H1 (cell line): ENCODE measurements at regions not wholly inside any gene's neighbourhood (a gene's known extent, or its start where the extent isn't known, plus 50 kb on each side); places are given as distances from the start of the nearest gene placed in this dataset.

Experiments
- CTCF ChIA-PET: fragments of 300-600 bp; sonication (Branson Sonifier 250); formaldehyde crosslinking; loops from one replicate; lab custom pipeline; 2021; ENCODE audit not compliant: partially characterized antibody; lab: Charles Lee
- POLR2A ChIA-PET: fragments of 300-600 bp; sonication (Branson Sonifier 250); formaldehyde crosslinking; loops from one replicate; lab custom pipeline; 2021; ENCODE audit warnings: inconsistent platforms; ENCODE audit not compliant: partially characterized antibody; lab: Charles Lee
- DNase-seq, 2 experiments: peaks; one replicate each; pipeline versions ENCODE4 v3.0.0 to v3.0.0-alpha.2; 2010 to 2022; ENCODE audit warnings: low spot score in 2 of 2, low read depth in 1 of 2, mixed read lengths in 1 of 2
- FAIRE-seq: peaks from 2 replicates; lab custom pipeline; 2011; peaks lifted over from hg19 to GRCh38; lab: Jason Lieb, UNC
- H2AFZ ChIP-seq: 2 replicates; pipeline ENCODE4 v1.8.1; 2012; ENCODE audit warnings: low read length, inconsistent platforms
- H2AK5ac ChIP-seq: 2 replicates; pipeline ENCODE4 v1.6.1; 2013; ENCODE audit warnings: low read depth, low read length
- H2BK120ac ChIP-seq: replicated peaks from 2 replicates; pipeline ENCODE3; 2013; ENCODE audit warnings: low read depth, low read length, inconsistent platforms
- H2BK12ac ChIP-seq: 2 replicates; pipeline ENCODE4 v1.6.1; 2013; ENCODE audit warnings: low read depth, low read length
- H2BK15ac ChIP-seq: 2 replicates; pipeline ENCODE4 v1.6.1; 2013; ENCODE audit warnings: low read length
- H2BK20ac ChIP-seq: 2 replicates; pipeline ENCODE4 v1.6.1; 2013; ENCODE audit warnings: low read length
- H2BK5ac ChIP-seq: 2 replicates; pipeline ENCODE4 v1.6.1; 2013; ENCODE audit warnings: low read depth, low read length
- H3K14ac ChIP-seq: 2 replicates; pipeline ENCODE4 v1.6.1; 2013; ENCODE audit warnings: inconsistent platforms; ENCODE audit not compliant: insufficient read length
- H3K18ac ChIP-seq: 2 replicates; pipeline ENCODE4 v1.6.1; 2013; ENCODE audit warnings: low read length; ENCODE audit errors: extremely low read depth
- H3K23ac ChIP-seq: 2 replicates; pipeline ENCODE4 v1.6.1; 2013; ENCODE audit warnings: inconsistent platforms; ENCODE audit not compliant: insufficient read length
- H3K23me2 ChIP-seq: 2 replicates; pipeline ENCODE4 v1.6.1; 2013; ENCODE audit warnings: low read depth, low read length
- H3K27ac ChIP-seq: 2 replicates; pipeline ENCODE4 v1.6.1; 2011; ENCODE audit warnings: low read depth, low read length, inconsistent platforms
- H3K27me3 ChIP-seq, 4 experiments: replicated peaks in 1 of 4; 1 replicate in 1 of 4; 2 replicates in 3 of 4; pipeline versions ENCODE4 v1.6.1 to v1.8.1; 2011 to 2013; ENCODE audit warnings: low read length in 3 of 4, mild to moderate bottlenecking in 3 of 4, inconsistent platforms in 2 of 4, mixed read lengths in 2 of 4, moderate library complexity in 1 of 4; ENCODE audit not compliant: control insufficient read depth in 3 of 4, insufficient read depth in 3 of 4; ENCODE audit errors: extremely low read depth in 1 of 4
- H3K36me3 ChIP-seq, 4 experiments: 2 replicates each; pipeline versions ENCODE4 v1.6.1 to v1.8.1; 2011 to 2013; ENCODE audit warnings: mild to moderate bottlenecking in 4 of 4, low read length in 3 of 4, moderate library complexity in 2 of 4, control low read depth in 1 of 4, inconsistent platforms in 1 of 4; ENCODE audit not compliant: insufficient read depth in 4 of 4, control insufficient read depth in 2 of 4
- H3K4ac ChIP-seq: replicated peaks from 2 replicates; pipeline ENCODE3; 2013; ENCODE audit warnings: low read length, low read depth, mixed read lengths, inconsistent platforms; ENCODE audit not compliant: insufficient read length
- H3K4me1 ChIP-seq, 4 experiments: replicated peaks in 1 of 4; 1 replicate in 1 of 4; 2 replicates in 3 of 4; pipeline versions ENCODE4 v1.6.1 to v1.8.1; 2011 to 2013; ENCODE audit warnings: low read length in 3 of 4, inconsistent platforms in 2 of 4, mixed read lengths in 1 of 4; ENCODE audit not compliant: insufficient read depth in 4 of 4, control insufficient read depth in 3 of 4
- H3K4me2 ChIP-seq, 2 experiments: 2 replicates each; pipeline versions ENCODE4 v1.6.1 to v1.8.1; 2011 to 2013; ENCODE audit warnings: low read depth in 2 of 2, low read length in 2 of 2, control low read depth in 1 of 2, inconsistent platforms in 1 of 2, mild to moderate bottlenecking in 1 of 2; ENCODE audit not compliant: insufficient read depth in 1 of 2
- H3K4me3 ChIP-seq, 4 experiments: fragments of 200-600, 300-600 bp in 1 of 4; sonication (generic), shearing (Covaris generic), sonication (Bioruptor Twin) in 1 of 4; 2 replicates each; pipeline versions ENCODE4 v1.5.1 to v1.8.1; 2011 to 2016; ENCODE audit warnings: low read length in 4 of 4, low read depth in 3 of 4, control low read depth in 2 of 4, inconsistent platforms in 2 of 4, mild to moderate bottlenecking in 2 of 4, mixed read lengths in 1 of 4, moderate library complexity in 1 of 4; ENCODE audit not compliant: insufficient read depth in 2 of 4; ENCODE audit errors: extremely low read depth in 1 of 4
- H3K56ac ChIP-seq: replicated peaks from 2 replicates; pipeline ENCODE3; 2013; ENCODE audit warnings: low read depth, mild to moderate bottlenecking, mixed read lengths, low read length, inconsistent platforms; ENCODE audit not compliant: insufficient read length
- H3K79me1 ChIP-seq: 2 replicates; pipeline ENCODE4 v1.6.1; 2013; ENCODE audit warnings: low read depth, low read length, control low read depth
- H3K79me2 ChIP-seq, 2 experiments: 2 replicates each; pipeline versions ENCODE4 v1.6.1 to v1.8.1; 2012 to 2013; ENCODE audit warnings: low read length in 2 of 2, mild to moderate bottlenecking in 2 of 2, inconsistent platforms in 1 of 2; ENCODE audit not compliant: insufficient read depth in 2 of 2, control insufficient read depth in 1 of 2
- H3K9ac ChIP-seq, 4 experiments: replicated peaks in 1 of 4; 1 replicate in 1 of 4; 2 replicates in 3 of 4; pipeline versions ENCODE4 v1.6.1 to v1.8.1; 2011 to 2013; ENCODE audit warnings: low read depth in 3 of 4, low read length in 3 of 4, control low read depth in 2 of 4, mild to moderate bottlenecking in 2 of 4, moderate library complexity in 2 of 4, inconsistent platforms in 1 of 4; ENCODE audit errors: extremely low read depth in 1 of 4
- H3K9me3 ChIP-seq, 2 experiments: 2 replicates each; pipeline versions ENCODE4 v1.6.1 to v1.8.1; 2012 to 2013; ENCODE audit warnings: mild to moderate bottlenecking in 2 of 2, moderate library complexity in 2 of 2, control low read depth in 1 of 2, inconsistent platforms in 1 of 2, low read depth in 1 of 2, low read length in 1 of 2, mixed read lengths in 1 of 2; ENCODE audit not compliant: insufficient read depth in 2 of 2
- H4K20me1 ChIP-seq, 2 experiments: replicated peaks in 1 of 2; 2 replicates each; pipeline versions ENCODE3 to v1.8.1; 2011 to 2013; ENCODE audit warnings: inconsistent platforms in 2 of 2, low read length in 2 of 2, mild to moderate bottlenecking in 1 of 2; ENCODE audit not compliant: insufficient read depth in 2 of 2, control insufficient read depth in 1 of 2
- H4K5ac ChIP-seq: 2 replicates; pipeline ENCODE4 v1.6.1; 2013; ENCODE audit warnings: low read length, low read depth, mixed read lengths, inconsistent platforms; ENCODE audit not compliant: insufficient read length
- H4K8ac ChIP-seq: 2 replicates; pipeline ENCODE4 v1.8.0; 2013; ENCODE audit warnings: mild to moderate bottlenecking, moderate library complexity, low read length, inconsistent platforms; ENCODE audit not compliant: insufficient read depth; ENCODE audit errors: extremely low read depth
- H4K91ac ChIP-seq: replicated peaks from 2 replicates; pipeline ENCODE3; 2013; ENCODE audit warnings: low read length, mixed read lengths, inconsistent platforms; ENCODE audit not compliant: insufficient read length
- BCL11A ChIP-seq, 2 experiments: IDR thresholded peaks; one replicate each; pipeline ENCODE4 v1.6.1; 2011; ENCODE audit warnings: low read depth in 2 of 2, low read length in 2 of 2, mild to moderate bottlenecking in 2 of 2
- CBX8 ChIP-seq: fragments of 300-800, 300-1000 bp; sonication (generic); IDR thresholded peaks from 2 replicates; pipeline ENCODE4 v1.7.1; 2016; ENCODE audit warnings: low read depth, low read length, borderline replicate concordance
- CHD2 ChIP-seq: IDR thresholded peaks from 2 replicates; pipeline ENCODE4 v1.6.1; 2012; ENCODE audit warnings: low read length, improper control_type of control experiment
- KDM1A ChIP-seq: fragments of 200-600, 300-600 bp; sonication (generic); IDR thresholded peaks from 2 replicates; pipeline ENCODE4 v1.7.1; 2016; ENCODE audit warnings: mild to moderate bottlenecking, low read length, borderline replicate concordance
- KDM4A ChIP-seq: IDR thresholded peaks from one replicate; pipeline ENCODE4 v1.7.1; 2012; ENCODE audit warnings: low read depth, mild to moderate bottlenecking, moderate library complexity, low read length, inconsistent platforms; ENCODE audit not compliant: severe bottlenecking
- RNF2 ChIP-seq: fragments of 200-900, 300-1000 bp; sonication (generic); IDR thresholded peaks from 2 replicates; pipeline ENCODE4 v1.7.1; 2016; ENCODE audit warnings: borderline replicate concordance, low read depth, mild to moderate bottlenecking, antibody characterized with exemption, low read length; ENCODE audit not compliant: poor library complexity, severe bottlenecking; ENCODE audit errors: missing control alignments
- SP1 ChIP-seq: IDR thresholded peaks from 2 replicates; pipeline ENCODE4 v1.6.1; 2011; ENCODE audit warnings: low read depth, low read length
- SRF ChIP-seq: IDR thresholded peaks from 2 replicates; pipeline ENCODE4 v1.6.1; 2011; ENCODE audit warnings: mild to moderate bottlenecking, low read depth, low read length, moderate library complexity
- TBP ChIP-seq: IDR thresholded peaks from 2 replicates; pipeline ENCODE4 v1.6.1; 2011; ENCODE audit warnings: low read depth, low read length, improper control_type of control experiment
- WGBS, 2 experiments: shearing (Covaris generic) in 1 of 2; methylation state at CpG; one replicate each; pipeline versions ENCODE4 v1.1.6 to v1.1.7; 2013 to 2015; ENCODE audit warnings: low lambda C conversion rate in 2 of 2, mixed read lengths in 2 of 2, inconsistent platforms in 1 of 2, low coverage in 1 of 2, missing lambda C conversion rate in 1 of 2; ENCODE audit not compliant: insufficient replicate concordance in 2 of 2, insufficient coverage in 1 of 2, insufficient read length in 1 of 2; ENCODE audit errors: extremely low coverage in 1 of 2, missing lambda C conversion rate in 1 of 2; 5-methylcytosine and 5-hydroxymethylcytosine counted together
- TF ChIP-seq, protein P1 (sequence below), 3 experiments: IDR thresholded peaks; 1 replicate in 2 of 3; 2 replicates in 1 of 3; pipeline versions ENCODE4 v1.5.1 to v1.6.1; 2011; ENCODE audit warnings: low read length in 3 of 3, mild to moderate bottlenecking in 3 of 3, inconsistent platforms in 2 of 3, low read depth in 1 of 3, moderate library complexity in 1 of 3; ENCODE audit not compliant: insufficient read depth in 1 of 3; ENCODE audit errors: control extremely low read depth in 1 of 3
- TF ChIP-seq, protein P2 (sequence below): IDR thresholded peaks from 2 replicates; pipeline ENCODE4 v1.6.1; 2011; ENCODE audit warnings: low read depth, mild to moderate bottlenecking, low read length; ENCODE audit not compliant: insufficient read depth

DNA sequence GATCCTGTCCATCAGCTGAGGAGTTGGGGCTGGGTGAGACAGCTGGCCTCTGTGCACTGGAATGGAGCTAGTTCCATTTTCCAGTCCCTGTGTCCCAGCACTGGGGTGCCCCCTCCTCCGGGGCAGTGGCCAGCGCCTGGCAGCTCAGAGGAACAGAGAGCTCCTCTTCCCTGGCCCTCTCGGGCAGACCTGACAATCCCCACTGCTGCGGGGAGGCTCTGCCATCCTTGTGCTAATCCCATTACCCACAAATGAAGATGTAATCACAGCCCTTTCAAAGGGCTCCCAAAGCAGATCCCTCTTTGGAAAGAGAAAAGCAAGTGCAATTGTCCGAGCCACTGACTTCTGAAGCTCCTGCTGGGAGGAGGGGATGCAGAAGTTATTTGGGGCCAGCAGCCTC lies 75.1 kb upstream of the MSX1 start:
- WGBS, 2 experiments: 93% methylated on average over 5 of the region's 5 CpGs; no CpG with 5 or more reads in 1 of the 2 experiments
- no peak overlapping the region for H3K4me2 ChIP-seq
- no peak for FAIRE-seq
- TF ChIP-seq CHD2 (no peak), KDM4A (no peak), TBP (no peak), SP1 (no peak), SRF (no peak), KDM1A (no peak), RNF2 (no peak), CBX8 (no peak), BCL11A (IDR thresholded peaks at IDR 0.05; ENCODE audit: low read depth in 2 of 2, low read length in 2 of 2) (no peak)
- TF ChIP-seq, protein P1, sequence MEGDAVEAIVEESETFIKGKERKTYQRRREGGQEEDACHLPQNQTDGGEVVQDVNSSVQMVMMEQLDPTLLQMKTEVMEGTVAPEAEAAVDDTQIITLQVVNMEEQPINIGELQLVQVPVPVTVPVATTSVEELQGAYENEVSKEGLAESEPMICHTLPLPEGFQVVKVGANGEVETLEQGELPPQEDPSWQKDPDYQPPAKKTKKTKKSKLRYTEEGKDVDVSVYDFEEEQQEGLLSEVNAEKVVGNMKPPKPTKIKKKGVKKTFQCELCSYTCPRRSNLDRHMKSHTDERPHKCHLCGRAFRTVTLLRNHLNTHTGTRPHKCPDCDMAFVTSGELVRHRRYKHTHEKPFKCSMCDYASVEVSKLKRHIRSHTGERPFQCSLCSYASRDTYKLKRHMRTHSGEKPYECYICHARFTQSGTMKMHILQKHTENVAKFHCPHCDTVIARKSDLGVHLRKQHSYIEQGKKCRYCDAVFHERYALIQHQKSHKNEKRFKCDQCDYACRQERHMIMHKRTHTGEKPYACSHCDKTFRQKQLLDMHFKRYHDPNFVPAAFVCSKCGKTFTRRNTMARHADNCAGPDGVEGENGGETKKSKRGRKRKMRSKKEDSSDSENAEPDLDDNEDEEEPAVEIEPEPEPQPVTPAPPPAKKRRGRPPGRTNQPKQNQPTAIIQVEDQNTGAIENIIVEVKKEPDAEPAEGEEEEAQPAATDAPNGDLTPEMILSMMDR (IDR thresholded peaks at IDR 0.05; ENCODE audit: control extremely low read depth in 1 of 3, insufficient read depth in 1 of 3, low read depth in 1 of 3, low read length in 3 of 3): no peak
- TF ChIP-seq, protein P2, sequence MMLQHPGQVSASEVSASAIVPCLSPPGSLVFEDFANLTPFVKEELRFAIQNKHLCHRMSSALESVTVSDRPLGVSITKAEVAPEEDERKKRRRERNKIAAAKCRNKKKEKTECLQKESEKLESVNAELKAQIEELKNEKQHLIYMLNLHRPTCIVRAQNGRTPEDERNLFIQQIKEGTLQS: no peak

More for the DNA sequence above, 75.1 kb upstream of the MSX1 start:
- no peaks in the 10 kb centered on the region for H3K79me2 ChIP-seq
- no peak for DNase-seq
- POLR2A ChIA-PET: interaction anchor here (0.6 kb wide), 1 partner anchor 203 kb away, joined by 3 read pairs; no protein-coding TSS in a partner anchor
- H3K79me1 ChIP-seq: no peaks in the 10 kb centered on the region
- no peak overlapping the region for H3K4ac ChIP-seq
- H3K18ac ChIP-seq: no peak overlapping the region
- no peaks in the 10 kb centered on the region for H3K36me3 ChIP-seq
- H3K4me1 ChIP-seq: peaks cover 0 to 16% (median 0%) of the 10 kb centered on the region in 4 experiments; a peak in 1 of 7 replicates
- H3K23ac ChIP-seq: no peak overlapping the region
- no peak overlapping the region for H4K5ac ChIP-seq
- no peaks in the 10 kb centered on the region for H3K23me2 ChIP-seq
- no peak overlapping the region for H3K27ac ChIP-seq
- no peak overlapping the region for H4K91ac ChIP-seq
- H3K4me3 ChIP-seq: no peak overlapping the region
- H3K9ac ChIP-seq: no peak overlapping the region
- H3K56ac ChIP-seq: no peak overlapping the region
- H2AFZ ChIP-seq: no peak overlapping the region
- peaks cover 0 to 2% of the 10 kb centered on the region in 2 experiments for H4K20me1 ChIP-seq
- no peak overlapping the region for H2BK15ac ChIP-seq
- no peak overlapping the region for H2AK5ac ChIP-seq
- CTCF ChIA-PET: interaction anchor here (0.6 to 1.5 kb wide), 10 partner anchors 9 to 1946 kb away, joined by 3 to 6 read pairs (median 4); no protein-coding TSS in a partner anchor
- peaks cover 8 to 14% of the 10 kb centered on the region in 2 experiments for H3K9me3 ChIP-seq
- H2BK120ac ChIP-seq: no peak overlapping the region
- no peak overlapping the region for H4K8ac ChIP-seq
- H3K27me3 ChIP-seq: no peaks in the 10 kb centered on the region; a peak in 1 of 7 replicates
- no peak overlapping the region for H2BK5ac ChIP-seq
- no peak overlapping the region for H2BK20ac ChIP-seq
- H3K14ac ChIP-seq: no peak overlapping the region
- no peak overlapping the region for H2BK12ac ChIP-seq
